K562 (cell line): ENCODE measurements at regions not wholly inside any gene's neighbourhood (a gene's known extent, or its start where the extent isn't known, plus 50 kb on each side); places are given as distances from the start of the nearest gene placed in this dataset.

Experiments used
- ATAC-seq: fragments of 200-7000 bp; cut with Tn5 transposase; 3 replicates; pipeline ENCODE4 v1.9.1; 2020; ENCODE audit warnings: moderate library complexity
- BruUV-seq: library from RNA; stranded (reverse); fragments of 400-500 nt; replicated peaks from 2 replicates; lab custom pipeline; 2021; lab: Mats Ljungman, UMichigan
- CTCF ChIA-PET: fragments of 300-600 bp; formaldehyde crosslinking; extraction: SDS; loops from one replicate; lab custom pipeline; 2021; ENCODE audit warnings: low intra/inter-chr PET ratio; lab: Yijun Ruan, JAX
- POLR2A ChIA-PET: fragments of 300-600, 350-650 bp; sonication (Branson Sonifier 250); formaldehyde crosslinking; extraction: SDS; loops from one replicate; lab custom pipeline; 2021; ENCODE audit warnings: antibody characterized with exemption, inconsistent platforms; lab: Yijun Ruan, JAX
- DNase-seq, 4 experiments: peaks; one replicate each; pipeline versions ENCODE4 v3.0.0 to v3.0.0-alpha.2; 2011 to 2018; ENCODE audit warnings: low spot score in 3 of 4, mixed read lengths in 3 of 4; ENCODE audit errors: extremely low read depth in 1 of 4
- FAIRE-seq: peaks from 2 replicates; lab custom pipeline; 2011; peaks lifted over from hg19 to GRCh38; lab: Jason Lieb, UNC
- H2AFZ ChIP-seq: 2 replicates; pipeline ENCODE4 v1.6.0; 2011; ENCODE audit warnings: low read depth, low read length, control low read depth, inconsistent platforms
- H3K27ac ChIP-seq: fragments of 200-600 bp; 3 replicates; pipeline ENCODE4 v1.8.0; 2011; ENCODE audit warnings: low read depth, mild to moderate bottlenecking, control low read depth, inconsistent platforms, low read length, moderate library complexity, mixed read lengths; ENCODE audit errors: extremely low read depth
- H3K27me3 ChIP-seq, 2 experiments: fragments of 300-600 bp in 1 of 2; 2 replicates in 1 of 2; 3 replicates in 1 of 2; pipeline versions ENCODE4 v1.6.0 to v1.8.0; 2011; ENCODE audit warnings: inconsistent platforms in 2 of 2, low read length in 2 of 2, mild to moderate bottlenecking in 1 of 2, mixed read lengths in 1 of 2, moderate library complexity in 1 of 2; ENCODE audit not compliant: control insufficient read depth in 2 of 2, insufficient read depth in 2 of 2
- H3K36me3 ChIP-seq: fragments of 300-600 bp; 3 replicates; pipeline ENCODE4 v1.8.0; 2011; ENCODE audit warnings: mild to moderate bottlenecking, low read length, inconsistent platforms; ENCODE audit not compliant: control insufficient read depth, insufficient read depth
- H3K4me1 ChIP-seq, 2 experiments: fragments of 200-600 bp in 1 of 2; replicated peaks in 1 of 2; 2 replicates in 1 of 2; 3 replicates in 1 of 2; pipeline versions ENCODE4 v1.5.1 to v1.8.0; 2011; ENCODE audit warnings: inconsistent platforms in 2 of 2, low read length in 2 of 2, mild to moderate bottlenecking in 1 of 2, mixed read lengths in 1 of 2, moderate library complexity in 1 of 2; ENCODE audit not compliant: control insufficient read depth in 2 of 2, insufficient read depth in 2 of 2
- H3K4me2 ChIP-seq: 2 replicates; pipeline ENCODE4 v1.6.1; 2011; ENCODE audit warnings: low read length, control low read depth, inconsistent platforms, mixed read lengths; ENCODE audit not compliant: insufficient read depth
- H3K4me3 ChIP-seq: fragments of 200-600 bp; sonication (generic), shearing (Covaris generic); 2 replicates; pipeline ENCODE4 v1.5.1; 2016; ENCODE audit warnings: control low read depth, inconsistent platforms
- H3K79me2 ChIP-seq: fragments of 200-600 bp; 3 replicates; pipeline ENCODE4 v1.8.0; 2011; ENCODE audit warnings: low read length, inconsistent platforms; ENCODE audit not compliant: control insufficient read depth, insufficient read depth
- H3K9ac ChIP-seq, 2 experiments: 2 replicates each; pipeline versions ENCODE4 v1.6.0 to v1.6.1; 2011; ENCODE audit warnings: low read depth in 2 of 2, low read length in 2 of 2, control low read depth in 1 of 2, inconsistent platforms in 1 of 2, mild to moderate bottlenecking in 1 of 2, mixed read lengths in 1 of 2; ENCODE audit not compliant: insufficient read depth in 1 of 2
- H3K9me1 ChIP-seq: one replicate; pipeline ENCODE4 v1.6.0; 2011; ENCODE audit warnings: inconsistent platforms, mild to moderate bottlenecking, low read length, moderate library complexity; ENCODE audit not compliant: control insufficient read depth, insufficient read depth
- H3K9me3 ChIP-seq: replicated peaks from 2 replicates; pipeline ENCODE4 v1.5.1; 2011; ENCODE audit warnings: low read depth, low read length, inconsistent platforms; ENCODE audit not compliant: control insufficient read depth, insufficient read depth
- H4K20me1 ChIP-seq: replicated peaks from 2 replicates; pipeline ENCODE4 v1.6.1; 2011; ENCODE audit warnings: low read length, inconsistent platforms, mixed read lengths; ENCODE audit not compliant: control insufficient read depth, insufficient read depth
- BRD4 ChIP-seq: fragments of 200-600 bp; sonication (generic); IDR thresholded peaks from 2 replicates; pipeline ENCODE4 v1.6.1; 2017; ENCODE audit warnings: inconsistent platforms
- CUX1 ChIP-seq: fragments of 200-800 bp; sonication (Bioruptor generic); IDR thresholded peaks from 2 replicates; pipeline ENCODE4 v1.6.1; 2016; ENCODE audit warnings: missing genetic modification characterization, missing compliant biosample characterization
- PHB ChIP-seq: fragments of 250-450 bp; sonication (Bioruptor Pico); IDR thresholded peaks from 2 replicates; pipeline ENCODE4 v1.5.0; 2021
- STAT5A ChIP-seq: IDR thresholded peaks from 2 replicates; pipeline ENCODE4 v1.6.1; 2012; ENCODE audit warnings: low read length, inconsistent platforms, borderline replicate concordance
- TEAD1 ChIP-seq, 2 experiments: fragments of 450-650 bp in 1 of 2; sonication (generic) in 1 of 2; formaldehyde crosslinking; IDR thresholded peaks; 2 replicates each; pipeline versions ENCODE4 v1.4.0 to v1.8.0; 2020 to 2022; ENCODE audit warnings: mild to moderate bottlenecking in 2 of 2, missing genetic modification reagents in 1 of 2
- ZKSCAN8 ChIP-seq: fragments of 200-800 bp; sonication (Bioruptor generic); IDR thresholded peaks from 2 replicates; pipeline ENCODE4 v1.6.1; 2016; ENCODE audit warnings: missing genetic modification characterization, missing compliant biosample characterization
- WGBS: fragments of 100-300 bp; shearing (Covaris generic); methylation state at CpG from one replicate; pipeline ENCODE4 v1.1.6; 2016; ENCODE audit warnings: low coverage, mixed read lengths; ENCODE audit not compliant: insufficient coverage; ENCODE audit errors: missing lambda C conversion rate; 5-methylcytosine and 5-hydroxymethylcytosine counted together
- in situ Hi-C: fragments of 300-500 bp; cut with MboI; formaldehyde crosslinking; loops from 4 replicates; pipeline ENCODE4 v1.15.0; 2018; ENCODE audit warnings: inconsistent platforms, mixed read lengths
- intact Hi-C: fragments of 100-400 bp; cut with micrococcal nuclease; formaldehyde crosslinking; loops from 2 replicates; pipeline ENCODE4 v1.14.2; 2022

DNA sequence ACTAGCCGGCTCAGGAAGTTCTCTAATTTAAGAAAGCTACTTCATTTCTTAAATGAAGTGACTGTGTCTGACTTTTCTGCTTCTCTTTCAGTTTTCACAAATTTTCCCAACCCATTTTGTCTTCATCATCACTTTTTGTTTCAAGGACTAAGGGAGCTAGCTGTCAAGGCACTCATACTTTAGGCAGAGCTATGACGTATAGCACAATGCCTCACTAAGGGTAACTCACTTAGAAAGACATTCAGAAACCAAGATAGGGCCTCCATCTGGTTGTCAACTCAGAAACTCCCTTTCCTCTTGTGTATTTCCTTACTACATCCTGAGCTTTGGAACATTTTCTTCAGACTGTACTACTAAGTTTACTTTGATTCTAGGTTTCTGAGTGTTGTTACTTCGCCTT lies 397.9 kb downstream of the TOX3 start (continued):
- TF ChIP-seq CUX1 (CRISPR knock-in tag) (no peak), STAT5A (no peak)

- DNase-seq, result no peak
- no TSS peak for BruUV-seq
- Histone ChIP-seq H3K36me3 (no peaks in the 10 kb centered on the region), H3K27ac (no peak overlapping the region), H3K79me2 (no peaks in the 10 kb centered on the region)
- no peak for ATAC-seq
- CTCF ChIA-PET, result no interaction called here
- TF ChIP-seq TEAD1 (CRISPR knock-in tag; IDR thresholded peaks at IDR 0.05), result no peak
- TF ChIP-seq BRD4, result no peak
- no peak for TF ChIP-seq ZKSCAN8 (CRISPR knock-in tag)
- no peak for TF ChIP-seq PHB (CRISPR knock-in tag)
- TF ChIP-seq, all 486 proteins: peak for 0
- FAIRE-seq, result no peak
- no peak overlapping the region for H3K9ac ChIP-seq
- H4K20me1 ChIP-seq, result no peaks in the 10 kb centered on the region
- in situ Hi-C loops, result no loop called here
- no peak overlapping the region for H3K4me3 ChIP-seq
- H3K9me3 ChIP-seq, result no peaks in the 10 kb centered on the region
- no peak overlapping the region for H3K4me2 ChIP-seq
- intact Hi-C loops, result no loop called here
- no peaks in the 10 kb centered on the region for H3K9me1 ChIP-seq
- 3% methylated on average over 4 of the region's 4 CpGs for WGBS
- H3K4me1 ChIP-seq, result no peaks in the 10 kb centered on the region
- H3K27me3 ChIP-seq, result no peaks in the 10 kb centered on the region
- H2AFZ ChIP-seq, result no peak overlapping the region
- POLR2A ChIA-PET, result no interaction called here
Measured at GRCh38 chr16:52141871-52142270, 405.1 kb downstream of the TOX3 start.
